GM18870 (cell line): ENCODE measurements at regions not wholly inside any gene's neighbourhood (a gene's known extent, or its start where the extent isn't known, plus 50 kb on each side); places are given as distances from the start of the nearest gene placed in this dataset.
"Not testable (repeated sequence)": the region's sequence is repeated elsewhere in the genome, so short reads cannot be mapped to it uniquely, and the experiment has no call there.

Experiments
- ATAC-seq: cut with Tn5 transposase; IDR thresholded peaks from one replicate; pipeline ENCODE4 v1.9.1; 2021; ENCODE audit warnings: moderate library complexity; ENCODE audit not compliant: unreplicated experiment

GRCh38 chr2:234409590-234409989, 87.3 kb downstream of the ARL4C start:
- no peak for ATAC-seq

- ATAC-seq = no peak
These were observed 90.8 kb downstream of the ARL4C start for GRCh38 chr2:234406085-234406484.

- ATAC-seq = no peak
These were observed 91.4 kb downstream of the ARL4C start for GRCh38 chr2:234405462-234405861.

GRCh38 chr2:234404957-234405356, 91.9 kb downstream of the ARL4C start:
- ATAC-seq = no peak

GRCh38 chr2:234403751-234404150, 93.1 kb downstream of the ARL4C start:
- no peak for ATAC-seq

- ATAC-seq = no peak
These were observed 93.8 kb downstream of the ARL4C start for GRCh38 chr2:234403074-234403473.

- no peak for ATAC-seq
These were observed 95.5 kb downstream of the ARL4C start for GRCh38 chr2:234401426-234401825.

GRCh38 chr2:234399451-234400246, 97.2 kb downstream of the ARL4C start:
- no peak for ATAC-seq

- no peak for ATAC-seq
These were observed 98.3 kb downstream of the ARL4C start for GRCh38 chr2:234398531-234398930.

GRCh38 chr2:234395891-234396420, 100.9 kb downstream of the ARL4C start:
- no peak for ATAC-seq

GRCh38 chr2:234394450-234394849, 102.4 kb downstream of the ARL4C start:
- no peak for ATAC-seq

GRCh38 chr2:234393354-234393753, 103.5 kb downstream of the ARL4C start:
- no peak for ATAC-seq

GRCh38 chr2:234392041-234392615, 104.8 kb downstream of the ARL4C start:
- ATAC-seq = no peak

- ATAC-seq = no peak
These were observed 105.3 kb downstream of the ARL4C start for GRCh38 chr2:234391625-234392024.

- not testable (repeated sequence) for ATAC-seq
These were observed 107.2 kb downstream of the ARL4C start for GRCh38 chr2:234389661-234390060.

- no peak for ATAC-seq
These were observed 108.3 kb downstream of the ARL4C start for GRCh38 chr2:234388591-234388990.

GRCh38 chr2:234386971-234387370, 109.9 kb downstream of the ARL4C start:
- ATAC-seq = no peak

- ATAC-seq = no peak
These were observed 114.8 kb downstream of the ARL4C start for GRCh38 chr2:234382131-234382530.

- not testable (repeated sequence) for ATAC-seq
These were observed 117.9 kb downstream of the ARL4C start for GRCh38 chr2:234378958-234379357.

GRCh38 chr2:234378440-234378839, 118.4 kb downstream of the ARL4C start:
- no peak for ATAC-seq

GRCh38 chr2:234377761-234378391, 119.0 kb downstream of the ARL4C start:
- no peak for ATAC-seq

- no peak for ATAC-seq
These were observed 120.7 kb downstream of the ARL4C start for GRCh38 chr2:234376229-234376628.
